ENCODE measurements at regions not wholly inside any gene's neighbourhood (a gene's known extent, or its start where the extent isn't known, plus 50 kb on each side); places are given as distances from the start of the nearest gene placed in this dataset.

- H3K4me3 ChIP-seq (ENCODE audit: extremely low read depth in 1 of 4, insufficient read depth in 2 of 4, low read depth in 3 of 4, low read length in 4 of 4), result no peak overlapping the region
- H3K27me3 ChIP-seq (replicated peaks in 1 of 4; ENCODE audit: control insufficient read depth in 3 of 4, extremely low read depth in 1 of 4, insufficient read depth in 3 of 4, low read length in 3 of 4), result no peaks in the 10 kb centered on the region
- FAIRE-seq (no peak), DNase-seq (ENCODE audit: low read depth in 1 of 2, low spot score in 2 of 2) (no peak)
- H3K23ac ChIP-seq (ENCODE audit: insufficient read length), result no peak overlapping the region
- H3K56ac ChIP-seq (replicated peaks; ENCODE audit: insufficient read length, low read depth, low read length), result no peak overlapping the region
- H3K27ac ChIP-seq (ENCODE audit: low read depth, low read length), result no peak overlapping the region
- H2BK120ac ChIP-seq (replicated peaks; ENCODE audit: low read depth, low read length), result no peak overlapping the region
- H3K79me1 ChIP-seq (ENCODE audit: low read depth, low read length), result no peaks in the 10 kb centered on the region
- H3K4ac ChIP-seq (replicated peaks; ENCODE audit: insufficient read length, low read depth, low read length), result no peak overlapping the region
- no peak overlapping the region for H2BK20ac ChIP-seq (ENCODE audit: low read length)
- no peak overlapping the region for H3K4me2 ChIP-seq (ENCODE audit: insufficient read depth in 1 of 2, low read depth in 2 of 2, low read length in 2 of 2)
- H3K18ac ChIP-seq (ENCODE audit: extremely low read depth, low read length), result no peak overlapping the region
- no peak overlapping the region for H2BK12ac ChIP-seq (ENCODE audit: low read depth, low read length)
- H3K9ac ChIP-seq (replicated peaks in 1 of 4; ENCODE audit: extremely low read depth in 1 of 4, low read depth in 3 of 4, low read length in 3 of 4), result no peak overlapping the region
- peaks cover 4 to 9% of the 10 kb centered on the region in 2 experiments; a peak in 3 of 4 replicates for H3K9me3 ChIP-seq (ENCODE audit: insufficient read depth in 2 of 2, low read depth in 1 of 2, low read length in 1 of 2)
- no peak overlapping the region for H2AFZ ChIP-seq (ENCODE audit: low read length)
- CTCF ChIA-PET (ENCODE audit: partially characterized antibody), result interaction anchor here (0.6 kb wide), 2 partner anchors 25 to 301 kb away, joined by 3 to 4 read pairs; no protein-coding TSS in a partner anchor
- H4K5ac ChIP-seq (ENCODE audit: insufficient read length, low read depth, low read length), result no peak overlapping the region
- H2BK5ac ChIP-seq (ENCODE audit: low read depth, low read length), result no peak overlapping the region
- POLR2A ChIA-PET (ENCODE audit: partially characterized antibody), result no interaction called here
- no peak overlapping the region for H3K14ac ChIP-seq (ENCODE audit: insufficient read length)
- no peaks in the 10 kb centered on the region for H3K36me3 ChIP-seq (ENCODE audit: control insufficient read depth in 2 of 4, insufficient read depth in 4 of 4, low read length in 3 of 4)
- no peaks in the 10 kb centered on the region for H4K20me1 ChIP-seq (replicated peaks in 1 of 2; ENCODE audit: control insufficient read depth in 1 of 2, insufficient read depth in 2 of 2, low read length in 2 of 2)
- no peaks in the 10 kb centered on the region for H3K79me2 ChIP-seq (ENCODE audit: control insufficient read depth in 1 of 2, insufficient read depth in 2 of 2, low read length in 2 of 2)
- no peaks in the 10 kb centered on the region for H3K4me1 ChIP-seq (replicated peaks in 1 of 4; ENCODE audit: control insufficient read depth in 3 of 4, insufficient read depth in 4 of 4, low read length in 3 of 4)
- peak in 1 of 3 experiments; percentile 24; a peak in 1 of 4 replicates for TF ChIP-seq CTCF (IDR thresholded peaks at IDR 0.05; ENCODE audit: control extremely low read depth in 1 of 3, insufficient read depth in 1 of 3, low read depth in 1 of 3, low read length in 3 of 3)
- TF ChIP-seq BCL11A (IDR thresholded peaks at IDR 0.05; ENCODE audit: low read depth in 2 of 2, low read length in 2 of 2), result no peak
- TF ChIP-seq RAD21 (IDR thresholded peaks at IDR 0.05 in 1 of 2, conservative IDR thresholded peaks at IDR 0.05 in 1 of 2; ENCODE audit: low read depth in 2 of 2, low read length in 2 of 2), result peak; percentile 49 to 54
- no peak for TF ChIP-seq POU5F1 (IDR thresholded peaks at IDR 0.05; ENCODE audit: low read depth, low read length)
- no peak for TF ChIP-seq TAF7 (optimal IDR thresholded peaks at IDR 0.05; ENCODE audit: borderline replicate concordance, low read depth, low read length)
- H4K91ac ChIP-seq (replicated peaks; ENCODE audit: insufficient read length, low read length), result no peak overlapping the region
- H3K23me2 ChIP-seq (ENCODE audit: low read depth, low read length), result no peaks in the 10 kb centered on the region
- 89% methylated on average over 3 of the region's 3 CpGs; no CpG with 5 or more reads in 1 of the 2 experiments for WGBS, 2 experiments (ENCODE audit: extremely low coverage in 1 of 2, insufficient coverage in 1 of 2, insufficient read length in 1 of 2, insufficient replicate concordance in 2 of 2, low coverage in 1 of 2, low lambda C conversion rate in 2 of 2, missing lambda C conversion rate in 1 of 2)
- H2BK15ac ChIP-seq (ENCODE audit: low read length), result no peak overlapping the region
- no peak overlapping the region for H4K8ac ChIP-seq (ENCODE audit: extremely low read depth, insufficient read depth, low read length)
- no peak overlapping the region for H2AK5ac ChIP-seq (ENCODE audit: low read depth, low read length)
Observed at GRCh38 chr2:35035883-35036282, 1319.7 kb upstream of the CRIM1 start.

Data from H1 (cell line).